ENCODE measurements at regions not wholly inside any gene's neighbourhood (a gene's known extent, or its start where the extent isn't known, plus 50 kb on each side); places are given as distances from the start of the nearest gene placed in this dataset.

DNA sequence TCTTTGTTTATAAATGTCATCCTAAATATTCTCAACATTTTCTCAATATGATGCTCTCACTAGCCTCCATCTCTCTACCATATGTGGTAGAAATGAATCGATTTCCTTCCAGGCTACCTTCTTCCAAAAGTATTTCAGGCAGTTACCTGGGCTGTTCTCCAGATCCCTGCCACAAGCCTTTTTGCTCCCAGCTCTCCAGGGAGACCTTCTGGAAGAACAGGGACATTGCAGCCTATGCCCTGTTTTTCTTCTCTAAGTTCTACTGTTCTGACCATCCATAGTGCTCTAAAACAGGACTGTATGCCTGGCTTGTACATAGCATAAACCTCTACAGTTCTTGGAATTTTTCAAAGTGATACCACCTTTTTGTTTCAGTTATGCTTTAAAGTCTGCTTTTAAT, 552.8 kb downstream of the ANKRD7 start:
- Mint-ChIP-seq H3K4me1 (peaks cover 15% of the 10 kb centered on the region), H3K36me3 (ENCODE audit: low read depth) (no peaks in the 10 kb centered on the region), H3K27me3 (ENCODE audit: insufficient read depth) (no peaks in the 10 kb centered on the region), H3K4me3 (no peak overlapping the region), H3K27ac (no peak overlapping the region), H3K9me3 (no peaks in the 10 kb centered on the region)
- peak; percentile 51 for DNase-seq
- Histone ChIP-seq H3K4me1 (ENCODE audit: control insufficient read depth, insufficient read depth, low read length) (peaks cover 5% of the 10 kb centered on the region), H3K36me3 (ENCODE audit: control insufficient read depth, insufficient read depth, low read length) (no peaks in the 10 kb centered on the region), H3K27me3 (ENCODE audit: control insufficient read depth, insufficient read depth, low read length, poor library complexity, severe bottlenecking) (no peaks in the 10 kb centered on the region), H3K9me3 (ENCODE audit: control insufficient read depth, low read length) (no peaks in the 10 kb centered on the region), H3K4me3 (ENCODE audit: low read length) (no peak overlapping the region), H3K27ac (ENCODE audit: low read depth, low read length) (no peak overlapping the region), H3K9ac (ENCODE audit: extremely low read depth, low read length, poor library complexity, severe bottlenecking) (no peak overlapping the region)
- peak; percentile 60 for TF ChIP-seq CTCF (conservative IDR thresholded peaks at IDR 0.05)
- 100% methylated on average over 1 of the region's 1 CpG; no CpG with 5 or more reads in 1 of the 2 experiments for WGBS, 2 experiments (ENCODE audit: insufficient coverage in 1 of 2, insufficient read length in 1 of 2)

DNA sequence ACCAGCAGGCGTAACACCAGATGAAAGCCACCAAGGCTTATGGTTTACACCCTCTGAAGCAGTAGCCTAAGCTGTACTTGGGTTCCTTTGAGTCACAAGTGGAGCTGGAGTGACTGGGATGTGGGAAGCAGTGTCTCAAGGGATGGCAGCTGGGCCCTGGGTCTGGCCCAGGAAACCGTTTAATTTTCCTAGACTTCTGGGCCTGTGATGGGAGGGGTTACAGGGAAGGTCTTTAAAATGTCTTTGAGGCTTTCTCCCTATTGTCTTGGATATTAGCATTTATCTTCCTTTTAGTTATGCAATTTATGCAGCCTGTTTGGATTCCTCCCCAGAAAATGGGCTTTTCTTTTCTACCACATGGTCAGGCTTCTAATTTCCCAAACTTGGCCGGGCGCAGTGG, 568.2 kb downstream of the ANKRD7 start:
- H3K4me3 Mint-ChIP-seq, result no peak overlapping the region
- H3K36me3 Mint-ChIP-seq (ENCODE audit: low read depth), result no peaks in the 10 kb centered on the region
- Histone ChIP-seq H3K4me3 (ENCODE audit: low read length) (no peak overlapping the region), H3K36me3 (ENCODE audit: control insufficient read depth, insufficient read depth, low read length) (no peaks in the 10 kb centered on the region), H3K9me3 (ENCODE audit: control insufficient read depth, low read length) (peaks cover 4% of the 10 kb centered on the region), H3K4me1 (ENCODE audit: control insufficient read depth, insufficient read depth, low read length) (peaks cover 4% of the 10 kb centered on the region), H3K9ac (ENCODE audit: extremely low read depth, low read length, poor library complexity, severe bottlenecking) (no peak overlapping the region), H3K27me3 (ENCODE audit: control insufficient read depth, insufficient read depth, low read length, poor library complexity, severe bottlenecking) (no peaks in the 10 kb centered on the region), H3K27ac (ENCODE audit: low read depth, low read length) (no peak overlapping the region)
- H3K27me3 Mint-ChIP-seq (ENCODE audit: insufficient read depth), result no peaks in the 10 kb centered on the region
- peaks cover 10% of the 10 kb centered on the region for H3K4me1 Mint-ChIP-seq
- no peak overlapping the region for H3K27ac Mint-ChIP-seq
- 91 to 100% methylated on average over 2 to 4 of the region's 4 CpGs for WGBS, 2 experiments (ENCODE audit: insufficient coverage in 1 of 2, insufficient read length in 1 of 2)
- no peaks in the 10 kb centered on the region for H3K9me3 Mint-ChIP-seq
- no peak for TF ChIP-seq CTCF (conservative IDR thresholded peaks at IDR 0.05)
- DNase-seq, result no peak

- Histone ChIP-seq H3K36me3 (ENCODE audit: control insufficient read depth, insufficient read depth, low read length) (no peaks in the 10 kb centered on the region), H3K27ac (ENCODE audit: low read depth, low read length) (no peak overlapping the region), H3K9ac (ENCODE audit: extremely low read depth, low read length, poor library complexity, severe bottlenecking) (no peak overlapping the region), H3K9me3 (ENCODE audit: control insufficient read depth, low read length) (peaks cover 4% of the 10 kb centered on the region), H3K4me3 (ENCODE audit: low read length) (no peak overlapping the region), H3K27me3 (ENCODE audit: control insufficient read depth, insufficient read depth, low read length, poor library complexity, severe bottlenecking) (no peaks in the 10 kb centered on the region), H3K4me1 (ENCODE audit: control insufficient read depth, insufficient read depth, low read length) (peaks cover 6% of the 10 kb centered on the region)
- no peak overlapping the region for H3K27ac Mint-ChIP-seq
- no peaks in the 10 kb centered on the region for H3K27me3 Mint-ChIP-seq (ENCODE audit: insufficient read depth)
- no peaks in the 10 kb centered on the region for H3K36me3 Mint-ChIP-seq (ENCODE audit: low read depth)
- peaks cover 7% of the 10 kb centered on the region for H3K4me1 Mint-ChIP-seq
- no peaks in the 10 kb centered on the region for H3K9me3 Mint-ChIP-seq
- DNase-seq, result no peak
- H3K4me3 Mint-ChIP-seq, result no peak overlapping the region
- 86 to 95% methylated on average over 1 of the region's 1 CpG for WGBS, 2 experiments (ENCODE audit: insufficient coverage in 1 of 2, insufficient read length in 1 of 2)
- no peak for TF ChIP-seq CTCF (conservative IDR thresholded peaks at IDR 0.05)
Measured at GRCh38 chr7:118793582-118793981, 569.1 kb downstream of the ANKRD7 start.

Data from endodermal cell (in vitro differentiated cells).